Smooth muscle cell (in vitro differentiated cells): ENCODE measurements at regions not wholly inside any gene's neighbourhood (a gene's known extent, or its start where the extent isn't known, plus 50 kb on each side); places are given as distances from the start of the nearest gene placed in this dataset.

Experiments used
- DNase-seq: peaks from one replicate; lab custom pipeline; 2025; ENCODE audit not compliant: unreplicated experiment; lab: John Stamatoyannopoulos, UW
- H2AFZ ChIP-seq: fragments of 200-600 bp; sonication (generic); 2 replicates; pipeline ENCODE4 v1.6.0; 2016; ENCODE audit warnings: antibody characterized with exemption, low read depth, mild to moderate bottlenecking
- H3F3A ChIP-seq: fragments of 200-600 bp; sonication (generic); 2 replicates; pipeline ENCODE4 v1.6.0; 2017; ENCODE audit warnings: antibody characterized with exemption, low read depth
- H3K27ac ChIP-seq: fragments of 200-600 bp; sonication (generic); 2 replicates; pipeline ENCODE4 v1.5.1; 2016; ENCODE audit warnings: low read depth, mild to moderate bottlenecking
- H3K27me3 ChIP-seq: fragments of 200-600 bp; sonication (generic); 2 replicates; pipeline ENCODE4 v1.6.1; 2016; ENCODE audit warnings: low read depth, mild to moderate bottlenecking
- H3K36me3 ChIP-seq: fragments of 200-600 bp; sonication (generic); 2 replicates; pipeline ENCODE4 v1.5.1; 2016; ENCODE audit warnings: low read depth
- H3K4me1 ChIP-seq: fragments of 200-600 bp; sonication (generic); 2 replicates; pipeline ENCODE4 v1.5.1; 2016; ENCODE audit warnings: low read depth
- H3K4me2 ChIP-seq: fragments of 200-600 bp; sonication (generic); 2 replicates; pipeline ENCODE4 v1.6.0; 2016; ENCODE audit warnings: mild to moderate bottlenecking
- H3K4me3 ChIP-seq: fragments of 200-600 bp; sonication (generic); 2 replicates; pipeline ENCODE4 v1.5.1; 2016; ENCODE audit warnings: mild to moderate bottlenecking
- H3K79me2 ChIP-seq: fragments of 200-600 bp; sonication (generic); 2 replicates; pipeline ENCODE4 v1.6.0; 2016; ENCODE audit warnings: low read depth, mild to moderate bottlenecking
- H3K9ac ChIP-seq: fragments of 200-600 bp; sonication (generic); 2 replicates; pipeline ENCODE4 v1.6.0; 2016; ENCODE audit warnings: low read depth
- H3K9me3 ChIP-seq: fragments of 200-600 bp; sonication (generic); replicated peaks from 2 replicates; pipeline ENCODE4 v1.5.1; 2016; ENCODE audit warnings: low read depth
- H4K20me1 ChIP-seq: fragments of 200-600 bp; sonication (generic); 2 replicates; pipeline ENCODE4 v1.6.0; 2016; ENCODE audit warnings: low read depth
- WGBS: methylation state at CpG from one replicate; pipeline ENCODE4 v1.1.7; 2016; ENCODE audit warnings: low lambda C conversion rate; 5-methylcytosine and 5-hydroxymethylcytosine counted together
- TF ChIP-seq, protein P1 (sequence below): fragments of 200-600 bp; sonication (generic); IDR thresholded peaks from 2 replicates; pipeline ENCODE4 v1.5.1; 2017; ENCODE audit warnings: borderline replicate concordance, mild to moderate bottlenecking, antibody characterized with exemption; ENCODE audit not compliant: insufficient read depth, poor library complexity, severe bottlenecking

GRCh38 chr4:28469886-28470285 lies 1609.2 kb downstream of the STIM2 start:
- no peak for DNase-seq

DNA sequence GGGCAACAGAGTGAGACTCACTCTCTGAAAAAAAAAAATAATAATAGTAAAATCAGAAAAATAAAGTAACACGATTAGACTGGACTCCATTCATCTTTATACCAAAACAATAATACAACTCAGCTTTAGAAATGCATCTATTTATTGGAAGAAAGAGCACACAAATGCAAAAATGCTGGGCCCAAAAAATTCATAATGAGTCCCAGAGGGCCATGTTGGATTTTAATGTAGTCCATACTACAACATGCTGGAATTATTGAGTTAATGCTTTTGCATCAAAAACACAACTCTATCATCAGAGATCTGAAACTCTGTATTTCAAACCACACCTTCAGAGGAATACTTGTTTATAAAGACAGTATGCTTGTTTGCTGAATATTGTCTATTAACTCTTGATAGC lies 1614.7 kb downstream of the STIM2 start:
- Histone ChIP-seq H3K79me2 (no peaks in the 10 kb centered on the region), H3K4me3 (no peak overlapping the region), H3K27ac (no peak overlapping the region), H3K9me3 (no peaks in the 10 kb centered on the region), H4K20me1 (no peaks in the 10 kb centered on the region), H3F3A (no peaks in the 10 kb centered on the region), H3K36me3 (no peaks in the 10 kb centered on the region), H2AFZ (no peak overlapping the region), H3K27me3 (no peaks in the 10 kb centered on the region), H3K4me1 (no peaks in the 10 kb centered on the region), H3K9ac (no peak overlapping the region), H3K4me2 (no peak overlapping the region)
- TF ChIP-seq, protein P1, sequence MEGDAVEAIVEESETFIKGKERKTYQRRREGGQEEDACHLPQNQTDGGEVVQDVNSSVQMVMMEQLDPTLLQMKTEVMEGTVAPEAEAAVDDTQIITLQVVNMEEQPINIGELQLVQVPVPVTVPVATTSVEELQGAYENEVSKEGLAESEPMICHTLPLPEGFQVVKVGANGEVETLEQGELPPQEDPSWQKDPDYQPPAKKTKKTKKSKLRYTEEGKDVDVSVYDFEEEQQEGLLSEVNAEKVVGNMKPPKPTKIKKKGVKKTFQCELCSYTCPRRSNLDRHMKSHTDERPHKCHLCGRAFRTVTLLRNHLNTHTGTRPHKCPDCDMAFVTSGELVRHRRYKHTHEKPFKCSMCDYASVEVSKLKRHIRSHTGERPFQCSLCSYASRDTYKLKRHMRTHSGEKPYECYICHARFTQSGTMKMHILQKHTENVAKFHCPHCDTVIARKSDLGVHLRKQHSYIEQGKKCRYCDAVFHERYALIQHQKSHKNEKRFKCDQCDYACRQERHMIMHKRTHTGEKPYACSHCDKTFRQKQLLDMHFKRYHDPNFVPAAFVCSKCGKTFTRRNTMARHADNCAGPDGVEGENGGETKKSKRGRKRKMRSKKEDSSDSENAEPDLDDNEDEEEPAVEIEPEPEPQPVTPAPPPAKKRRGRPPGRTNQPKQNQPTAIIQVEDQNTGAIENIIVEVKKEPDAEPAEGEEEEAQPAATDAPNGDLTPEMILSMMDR = no peak
- 95% methylated on average over 1 of the region's 1 CpG for WGBS
- DNase-seq = no peak

More at GRCh38 chr4:28469886-28470285, 1609.2 kb downstream of the STIM2 start:
- Histone ChIP-seq H3K79me2 (no peaks in the 10 kb centered on the region), H3K4me1 (peaks cover 8% of the 10 kb centered on the region), H3K36me3 (no peaks in the 10 kb centered on the region), H3K4me3 (no peak overlapping the region), H3K27me3 (no peaks in the 10 kb centered on the region), H3K27ac (peak overlapping the region; percentile 49), H3K9ac (no peak overlapping the region), H3K4me2 (peak overlapping the region; percentile 64), H3K9me3 (no peaks in the 10 kb centered on the region), H4K20me1 (no peaks in the 10 kb centered on the region), H3F3A (no peaks in the 10 kb centered on the region), H2AFZ (no peak overlapping the region)
- TF ChIP-seq, protein P1 = no peak
- 36% methylated on average over 2 of the region's 2 CpGs for WGBS

GRCh38 chr4:28479666-28480065 lies 1619.0 kb downstream of the STIM2 start:
- no peaks in the 10 kb centered on the region for H3F3A ChIP-seq
- H2AFZ ChIP-seq = no peak overlapping the region
- H3K27me3 ChIP-seq = no peaks in the 10 kb centered on the region
- H3K79me2 ChIP-seq = no peaks in the 10 kb centered on the region
- TF ChIP-seq, protein P1 = no peak
- no peaks in the 10 kb centered on the region for H3K36me3 ChIP-seq
- no peaks in the 10 kb centered on the region for H3K9me3 ChIP-seq
- peaks cover 6% of the 10 kb centered on the region for H3K4me1 ChIP-seq
- no peak overlapping the region for H3K9ac ChIP-seq
- DNase-seq = no peak
- H4K20me1 ChIP-seq = no peaks in the 10 kb centered on the region
- H3K27ac ChIP-seq = no peak overlapping the region
- 87% methylated on average over 3 of the region's 3 CpGs for WGBS
- no peak overlapping the region for H3K4me2 ChIP-seq
- no peak overlapping the region for H3K4me3 ChIP-seq

DNA sequence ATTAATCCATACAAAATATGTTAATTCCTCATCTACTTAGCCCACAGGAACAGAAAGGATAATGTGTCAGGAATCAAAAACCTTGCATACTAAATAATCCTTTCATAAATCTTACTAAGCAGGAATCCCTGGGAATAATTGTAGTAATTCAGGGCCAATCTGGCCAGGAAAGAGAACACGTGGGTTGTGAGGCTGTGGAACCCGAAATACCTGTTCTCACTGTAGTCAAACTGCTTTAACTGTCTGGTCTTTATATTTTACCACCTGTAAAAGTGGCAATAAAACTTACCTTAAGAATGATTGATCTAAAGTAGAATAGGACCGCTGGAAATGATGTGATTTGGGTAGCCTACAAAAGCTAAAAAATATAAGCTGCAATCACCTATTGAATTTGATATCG lies 1620.9 kb downstream of the STIM2 start:
- H3F3A ChIP-seq = no peaks in the 10 kb centered on the region
- no peak overlapping the region for H3K4me2 ChIP-seq
- no peak overlapping the region for H2AFZ ChIP-seq
- DNase-seq = no peak
- H3K9ac ChIP-seq = no peak overlapping the region
- no peaks in the 10 kb centered on the region for H3K79me2 ChIP-seq
- H3K9me3 ChIP-seq = no peaks in the 10 kb centered on the region
- peaks cover 6% of the 10 kb centered on the region for H3K4me1 ChIP-seq
- no peaks in the 10 kb centered on the region for H3K36me3 ChIP-seq
- H4K20me1 ChIP-seq = no peaks in the 10 kb centered on the region
- TF ChIP-seq, protein P1 = no peak
- no peak overlapping the region for H3K27ac ChIP-seq
- WGBS = 82% methylated on average over 4 of the region's 4 CpGs
- H3K27me3 ChIP-seq = no peaks in the 10 kb centered on the region
- no peak overlapping the region for H3K4me3 ChIP-seq
